ENCODE measurements at regions not wholly inside any gene's neighbourhood (a gene's known extent, or its start where the extent isn't known, plus 50 kb on each side); places are given as distances from the start of the nearest gene placed in this dataset.

DNA sequence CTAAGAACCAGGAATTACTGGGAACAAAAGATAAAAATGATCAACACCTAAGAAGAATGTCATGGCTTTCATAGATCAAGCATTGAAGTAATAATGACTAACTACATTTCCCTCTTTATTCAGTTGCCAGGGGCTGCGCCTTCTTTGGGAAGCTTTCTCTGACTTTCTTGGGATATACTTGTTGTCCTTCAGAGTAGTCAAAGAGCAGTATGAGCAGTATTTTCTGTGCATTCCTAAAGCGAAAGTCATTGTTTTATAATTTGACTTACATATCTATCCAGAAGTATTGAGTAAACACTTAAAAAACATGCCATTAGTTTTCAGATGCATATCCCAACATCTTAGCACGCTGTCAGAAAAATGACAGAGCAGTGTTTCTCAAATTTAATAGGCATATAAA lies 2412.4 kb downstream of the PCDH9 start:
- Mint-ChIP-seq H3K4me3 (no peak overlapping the region), H3K36me3 (ENCODE audit: low read depth) (no peaks in the 10 kb centered on the region), H3K27me3 (ENCODE audit: low read depth, poor library complexity) (no peaks in the 10 kb centered on the region), H3K27ac (no peak overlapping the region), H3K9me3 (no peaks in the 10 kb centered on the region), H3K4me1 (no peaks in the 10 kb centered on the region)
- no peak for DNase-seq
- TF ChIP-seq, protein P1, sequence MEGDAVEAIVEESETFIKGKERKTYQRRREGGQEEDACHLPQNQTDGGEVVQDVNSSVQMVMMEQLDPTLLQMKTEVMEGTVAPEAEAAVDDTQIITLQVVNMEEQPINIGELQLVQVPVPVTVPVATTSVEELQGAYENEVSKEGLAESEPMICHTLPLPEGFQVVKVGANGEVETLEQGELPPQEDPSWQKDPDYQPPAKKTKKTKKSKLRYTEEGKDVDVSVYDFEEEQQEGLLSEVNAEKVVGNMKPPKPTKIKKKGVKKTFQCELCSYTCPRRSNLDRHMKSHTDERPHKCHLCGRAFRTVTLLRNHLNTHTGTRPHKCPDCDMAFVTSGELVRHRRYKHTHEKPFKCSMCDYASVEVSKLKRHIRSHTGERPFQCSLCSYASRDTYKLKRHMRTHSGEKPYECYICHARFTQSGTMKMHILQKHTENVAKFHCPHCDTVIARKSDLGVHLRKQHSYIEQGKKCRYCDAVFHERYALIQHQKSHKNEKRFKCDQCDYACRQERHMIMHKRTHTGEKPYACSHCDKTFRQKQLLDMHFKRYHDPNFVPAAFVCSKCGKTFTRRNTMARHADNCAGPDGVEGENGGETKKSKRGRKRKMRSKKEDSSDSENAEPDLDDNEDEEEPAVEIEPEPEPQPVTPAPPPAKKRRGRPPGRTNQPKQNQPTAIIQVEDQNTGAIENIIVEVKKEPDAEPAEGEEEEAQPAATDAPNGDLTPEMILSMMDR (IDR thresholded peaks at IDR 0.05) = no peak

DNA sequence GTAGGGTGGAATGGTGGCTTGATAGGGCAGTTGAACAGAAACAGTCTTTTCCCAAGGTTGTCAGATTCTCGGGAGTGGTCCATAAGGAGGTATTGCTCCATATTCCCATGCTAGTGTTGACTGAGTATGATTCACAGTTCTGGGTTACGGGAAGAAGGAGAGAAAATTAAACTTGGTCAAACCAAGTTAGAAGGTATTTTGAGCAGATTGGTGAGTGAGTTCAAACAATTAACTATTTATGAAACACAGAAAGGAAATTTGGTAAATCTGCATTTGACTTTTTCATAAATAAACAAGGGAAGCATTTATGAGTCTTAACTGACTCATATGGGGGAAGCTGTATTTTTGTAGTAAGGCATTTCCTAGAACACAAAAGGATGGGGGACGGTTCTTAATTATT lies 2419.4 kb downstream of the PCDH9 start:
- H3K27me3 Mint-ChIP-seq (ENCODE audit: low read depth, poor library complexity) = peaks cover 5% of the 10 kb centered on the region
- no peaks in the 10 kb centered on the region for H3K4me1 Mint-ChIP-seq
- H3K9me3 Mint-ChIP-seq = peaks cover 23% of the 10 kb centered on the region
- H3K27ac Mint-ChIP-seq = no peak overlapping the region
- DNase-seq = no peak
- no peak overlapping the region for H3K4me3 Mint-ChIP-seq
- H3K36me3 Mint-ChIP-seq (ENCODE audit: low read depth) = peaks cover 7% of the 10 kb centered on the region
- TF ChIP-seq, protein P1 (IDR thresholded peaks at IDR 0.05) = no peak

DNA sequence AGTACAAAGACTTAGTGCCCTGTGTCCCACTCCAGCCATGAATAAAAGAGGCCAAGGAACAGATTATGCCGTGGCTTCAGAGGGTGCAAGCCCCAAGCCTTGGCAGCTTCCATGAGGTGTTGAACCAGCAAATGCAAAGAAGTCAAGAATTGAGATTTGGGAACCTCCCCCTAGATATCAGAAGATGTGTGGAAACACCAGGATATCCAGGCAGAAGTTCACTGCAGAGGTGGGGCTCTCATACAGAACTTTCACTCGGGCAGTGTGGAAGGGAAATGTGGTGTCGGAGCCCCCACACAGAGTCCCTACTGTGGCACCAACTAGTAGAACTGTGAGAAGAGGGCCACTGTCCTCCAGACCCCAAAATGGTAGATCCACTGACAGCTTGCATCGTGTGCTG lies 2421.4 kb downstream of the PCDH9 start:
- no peaks in the 10 kb centered on the region for H3K4me1 Mint-ChIP-seq
- no peak for DNase-seq
- TF ChIP-seq, protein P1 (IDR thresholded peaks at IDR 0.05) = no peak
- H3K27me3 Mint-ChIP-seq (ENCODE audit: low read depth, poor library complexity) = peaks cover 5% of the 10 kb centered on the region
- H3K4me3 Mint-ChIP-seq = no peak overlapping the region
- peaks cover 23% of the 10 kb centered on the region for H3K9me3 Mint-ChIP-seq
- H3K36me3 Mint-ChIP-seq (ENCODE audit: low read depth) = peaks cover 7% of the 10 kb centered on the region
- H3K27ac Mint-ChIP-seq = no peak overlapping the region

DNA sequence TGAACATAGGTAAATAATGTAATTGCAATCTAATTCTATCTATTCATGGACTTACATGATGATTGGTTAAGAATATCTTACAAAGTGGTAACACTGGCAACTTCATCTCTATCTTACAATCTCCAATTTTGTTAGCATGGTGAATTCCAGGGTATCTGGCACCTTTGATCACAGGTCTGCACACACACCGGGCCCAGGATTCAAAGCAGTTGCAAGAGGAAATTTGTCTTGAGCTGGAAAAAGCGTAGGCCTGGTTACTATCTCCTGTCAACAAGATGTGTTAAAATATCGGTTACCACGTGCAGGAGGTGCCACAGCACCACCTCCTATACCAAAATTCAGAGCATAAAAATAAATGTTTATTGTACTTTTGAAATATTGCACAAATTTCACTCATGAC lies 2428.4 kb downstream of the PCDH9 start:
- Mint-ChIP-seq H3K36me3 (ENCODE audit: low read depth) (no peaks in the 10 kb centered on the region), H3K4me1 (no peaks in the 10 kb centered on the region), H3K27ac (no peak overlapping the region), H3K27me3 (ENCODE audit: low read depth, poor library complexity) (no peaks in the 10 kb centered on the region), H3K9me3 (no peaks in the 10 kb centered on the region), H3K4me3 (no peak overlapping the region)
- no peak for DNase-seq
- TF ChIP-seq, protein P1 (IDR thresholded peaks at IDR 0.05) = no peak

DNA sequence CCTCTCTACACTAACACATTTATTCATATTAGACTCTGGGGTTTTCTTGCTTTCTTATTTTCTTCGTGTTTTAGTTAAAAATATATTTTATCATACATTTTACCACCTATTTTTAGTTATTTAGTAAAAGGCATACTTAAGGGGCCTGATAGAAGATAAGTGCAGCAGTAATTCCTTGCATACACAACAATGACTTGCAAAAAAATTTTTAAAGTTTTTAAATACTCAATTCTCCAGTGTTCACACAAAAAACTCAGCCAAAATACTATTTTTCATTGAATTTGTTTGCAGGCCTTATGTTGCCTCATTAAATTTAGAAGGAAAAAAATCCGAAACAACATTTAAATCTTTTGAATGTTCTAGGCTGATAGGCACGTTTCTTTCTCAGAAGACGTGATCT lies 2431.7 kb downstream of the PCDH9 start:
- Mint-ChIP-seq H3K27me3 (ENCODE audit: low read depth, poor library complexity) (peaks cover 3% of the 10 kb centered on the region), H3K36me3 (ENCODE audit: low read depth) (no peaks in the 10 kb centered on the region)

DNA sequence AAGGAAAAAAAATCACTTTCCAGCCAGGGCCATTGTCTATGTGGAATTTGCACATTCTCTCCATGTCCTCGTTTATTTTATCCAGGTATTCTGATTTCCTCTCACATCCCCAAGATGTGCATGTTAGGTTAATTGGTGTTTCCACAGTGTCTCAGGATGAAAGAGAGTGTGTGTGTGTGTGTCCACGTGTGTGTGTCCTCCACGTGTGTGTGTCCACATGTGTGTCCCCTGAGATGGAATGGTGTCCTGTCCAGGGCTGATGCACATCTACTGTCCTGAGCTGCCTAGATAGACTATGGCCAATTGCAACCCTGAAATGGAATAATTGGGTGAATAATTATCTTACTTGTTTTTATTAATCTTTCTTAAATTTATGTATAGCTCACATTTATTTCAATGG lies 2436.5 kb downstream of the PCDH9 start:
- no peaks in the 10 kb centered on the region for H3K4me1 Mint-ChIP-seq
- TF ChIP-seq, protein P1 (IDR thresholded peaks at IDR 0.05) = no peak
- H3K9me3 Mint-ChIP-seq = no peaks in the 10 kb centered on the region
- H3K36me3 Mint-ChIP-seq (ENCODE audit: low read depth) = no peaks in the 10 kb centered on the region
- no peak overlapping the region for H3K4me3 Mint-ChIP-seq
- DNase-seq = no peak
- H3K27me3 Mint-ChIP-seq (ENCODE audit: low read depth, poor library complexity) = peaks cover 3% of the 10 kb centered on the region
- no peak overlapping the region for H3K27ac Mint-ChIP-seq

More for the DNA sequence above, 2431.7 kb downstream of the PCDH9 start:
- Mint-ChIP-seq H3K4me1 (no peaks in the 10 kb centered on the region), H3K4me3 (no peak overlapping the region), H3K27ac (no peak overlapping the region), H3K9me3 (no peaks in the 10 kb centered on the region)
- TF ChIP-seq, protein P1 (IDR thresholded peaks at IDR 0.05) = no peak
- DNase-seq = no peak
